Fibroblast of skin of scalp (primary cell): ENCODE measurements at regions not wholly inside any gene's neighbourhood (a gene's known extent, or its start where the extent isn't known, plus 50 kb on each side); places are given as distances from the start of the nearest gene placed in this dataset.
"Not testable (repeated sequence)": the region's sequence is repeated elsewhere in the genome, so short reads cannot be mapped to it uniquely, and the experiment has no call there.

ENCODE experiments used
- DNase-seq: peaks from one replicate; pipeline ENCODE4 v3.0.0-alpha.2; 2013

DNA sequence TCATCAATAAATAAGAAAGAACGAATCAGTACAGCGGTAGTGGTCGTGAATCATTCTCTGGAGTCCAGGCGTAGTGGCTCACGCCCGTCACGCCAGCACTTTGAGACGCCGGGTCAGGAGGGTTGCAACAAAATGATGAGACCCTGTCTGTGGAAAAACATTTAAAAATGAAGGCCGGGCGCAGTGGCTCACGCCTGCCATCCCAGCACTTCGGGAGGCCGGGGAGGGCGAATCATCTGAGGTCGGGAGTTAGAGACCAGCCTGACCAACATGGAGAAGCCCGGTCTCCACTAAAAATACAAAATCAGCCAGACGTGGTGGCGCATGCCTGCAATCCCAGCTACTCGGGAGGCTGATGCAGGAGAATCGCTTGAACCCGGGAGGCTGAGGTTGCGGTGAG lies 111.8 kb upstream of the ANKRD30BL start:
- not testable (repeated sequence) for DNase-seq

DNA sequence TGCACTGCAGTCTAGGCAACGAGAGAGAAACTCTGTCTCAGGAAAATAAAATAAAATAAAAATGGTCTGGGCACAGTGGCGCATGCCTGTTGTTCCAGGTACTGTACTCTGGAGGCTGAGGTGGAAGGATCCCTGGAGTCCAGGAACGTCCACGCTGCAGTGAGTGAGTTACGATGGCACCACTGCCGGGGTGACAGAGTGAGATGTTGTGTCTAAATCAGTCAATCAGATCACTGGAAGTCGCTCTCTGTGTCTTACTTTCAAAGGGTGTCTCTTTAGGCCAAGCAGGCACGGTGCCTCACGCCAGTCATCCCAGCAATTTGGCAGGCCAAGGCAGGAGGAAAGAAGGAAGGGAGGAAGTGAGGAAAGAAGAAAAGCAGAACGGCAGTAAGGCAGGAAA lies 112.2 kb upstream of the ANKRD30BL start:
- DNase-seq: no peak

DNA sequence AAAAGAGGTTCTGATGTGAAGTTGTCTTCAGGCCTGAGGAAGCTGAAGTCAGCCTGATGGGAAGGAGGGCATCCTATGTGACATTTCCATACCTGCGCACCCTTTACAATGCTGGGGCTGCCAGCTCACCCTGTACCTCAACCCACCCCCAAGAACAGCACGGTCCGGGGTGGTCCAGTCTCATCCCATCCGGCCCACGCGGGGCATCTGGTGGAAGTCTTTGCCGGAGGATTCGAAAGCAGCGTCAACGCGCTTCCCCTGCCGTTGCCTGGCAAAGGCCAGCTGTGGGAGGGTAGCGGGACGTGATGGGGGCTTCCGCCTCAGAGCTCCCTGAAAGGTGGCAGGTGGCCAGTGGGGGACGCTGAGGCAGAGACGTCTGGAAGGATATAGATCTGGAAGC lies 113.6 kb upstream of the ANKRD30BL start:
- no peak for DNase-seq

DNA sequence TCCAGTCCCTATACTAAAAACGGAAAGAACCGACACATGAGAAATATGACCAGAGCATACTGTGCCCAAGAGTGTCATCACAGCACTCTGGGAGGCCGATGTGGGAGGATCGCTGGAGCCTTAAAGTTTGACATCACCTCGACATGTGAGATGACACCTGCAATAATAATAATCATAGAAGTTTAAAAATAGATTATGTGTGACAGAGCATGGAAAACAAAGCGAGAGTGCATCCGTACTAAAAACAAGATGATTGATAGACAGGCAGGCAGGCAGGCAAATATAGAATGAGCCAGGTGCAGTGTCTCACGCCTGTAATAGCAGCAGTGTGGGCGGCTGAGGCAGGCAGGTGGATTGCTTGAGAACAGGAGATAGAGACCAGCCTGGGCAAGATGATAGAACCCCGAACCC lies 114.8 kb upstream of the ANKRD30BL start:
- DNase-seq: no peak

DNA sequence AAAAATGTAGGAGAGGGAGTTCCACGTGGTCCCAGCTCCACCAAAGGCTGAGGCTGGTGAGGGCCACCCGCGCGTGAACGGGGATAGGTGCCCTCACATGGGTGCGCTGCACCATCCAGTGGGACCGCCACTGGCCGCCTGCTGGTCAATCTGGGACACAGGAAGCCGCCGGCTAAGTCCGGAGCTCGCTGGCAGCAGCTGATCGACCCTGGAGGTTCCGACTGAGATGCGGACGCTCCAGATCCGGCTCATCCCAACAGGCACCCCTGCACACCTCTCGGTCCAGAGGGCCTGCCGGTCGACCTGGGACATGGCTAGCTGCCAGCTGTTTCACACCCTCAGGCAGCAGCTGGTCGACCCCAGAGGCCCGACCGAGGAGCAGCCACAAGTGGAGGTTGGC lies 116.5 kb upstream of the ANKRD30BL start:
- DNase-seq: no peak

DNA sequence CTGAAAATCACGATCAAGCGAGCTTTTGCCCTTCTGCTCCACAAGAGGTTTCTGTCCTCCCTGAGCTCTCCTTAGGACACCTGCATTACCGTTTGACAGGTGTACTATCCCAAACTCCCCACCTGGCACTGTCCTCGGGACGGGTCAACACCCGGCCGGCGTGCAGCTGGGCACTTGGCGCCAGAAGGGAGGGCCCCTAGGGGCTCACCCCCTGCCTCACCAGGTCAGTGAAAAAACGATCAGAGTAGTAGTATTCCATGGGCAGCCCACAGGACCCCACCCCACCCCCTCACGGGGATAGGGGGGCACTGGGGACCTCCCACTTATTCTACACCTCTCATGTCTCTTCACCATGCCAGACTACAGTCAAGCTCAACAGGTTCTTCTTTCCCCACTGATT lies 117.6 kb upstream of the ANKRD30BL start:
- DNase-seq: no peak

DNA sequence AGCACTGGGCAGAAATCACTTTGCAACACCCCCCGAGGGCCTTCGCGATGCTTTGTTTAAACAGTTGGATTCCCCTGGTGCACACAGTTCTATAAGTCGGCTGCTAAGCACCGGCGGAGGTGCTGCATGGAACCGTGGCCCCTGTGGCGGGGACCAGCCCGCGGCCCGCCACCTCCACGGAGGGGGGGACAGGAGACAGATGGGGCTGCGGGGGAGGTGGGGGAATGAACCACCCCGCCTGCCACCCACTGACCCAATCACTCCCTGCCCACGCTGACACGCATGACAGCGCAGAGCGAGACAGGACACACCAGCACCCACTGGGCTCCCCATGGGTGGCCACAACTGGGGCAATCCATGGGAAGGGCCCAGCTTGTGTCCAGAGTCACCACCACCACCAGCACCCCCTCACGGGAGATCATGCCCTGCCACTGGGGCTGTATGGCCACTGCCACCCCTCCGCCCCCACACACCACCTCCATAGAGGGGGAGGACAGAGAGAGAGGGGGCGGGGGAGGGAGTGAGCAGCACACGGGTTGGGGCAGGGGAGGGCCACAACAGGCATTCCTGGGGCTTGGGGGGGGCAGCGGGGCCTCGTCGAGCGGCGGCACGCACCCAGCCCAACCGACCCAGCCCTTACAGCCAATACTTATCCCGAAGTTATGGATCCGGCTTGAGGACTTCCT lies 118.3 kb upstream of the ANKRD30BL start:
- DNase-seq: no peak

DNA sequence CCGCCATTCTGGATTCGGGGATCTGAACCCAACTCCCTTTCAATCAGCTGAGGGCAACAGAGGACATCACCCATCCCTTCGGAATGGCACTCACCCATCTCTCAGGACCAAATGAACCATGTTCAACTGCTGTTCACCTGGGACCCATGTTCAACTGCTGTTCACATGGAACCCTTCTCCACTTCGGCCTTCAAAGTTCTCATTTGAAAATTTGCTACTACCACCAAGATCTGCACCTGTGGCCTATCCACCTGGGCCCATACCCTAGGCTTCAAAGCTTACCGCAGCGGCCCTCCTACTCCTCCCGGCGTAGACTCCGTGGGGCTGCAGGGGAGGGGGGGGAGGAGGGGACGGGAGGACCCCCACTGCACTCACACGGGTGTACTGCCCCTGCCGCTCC lies 119.2 kb upstream of the ANKRD30BL start:
- DNase-seq: no peak

DNA sequence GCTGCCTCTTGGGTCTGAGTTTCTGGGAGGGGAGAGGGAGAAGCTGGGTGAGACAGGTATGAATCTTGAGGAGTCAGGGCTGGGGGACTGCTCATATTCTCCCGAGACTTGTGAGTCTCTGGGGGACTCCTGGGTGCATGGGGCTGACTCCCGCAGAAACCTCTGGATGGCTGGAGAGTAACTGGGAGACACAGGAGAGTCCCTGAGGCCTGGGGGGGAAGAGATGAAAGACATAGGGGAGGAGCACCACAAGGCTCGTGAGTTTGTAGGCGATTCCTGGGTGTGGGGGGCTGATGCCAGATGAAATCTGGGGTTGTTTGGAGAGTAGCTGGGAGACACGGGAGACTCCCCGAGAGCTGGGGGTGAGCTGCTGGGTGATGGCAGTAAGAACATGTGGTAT lies 120.4 kb upstream of the ANKRD30BL start:
- DNase-seq: not testable (repeated sequence)

DNA sequence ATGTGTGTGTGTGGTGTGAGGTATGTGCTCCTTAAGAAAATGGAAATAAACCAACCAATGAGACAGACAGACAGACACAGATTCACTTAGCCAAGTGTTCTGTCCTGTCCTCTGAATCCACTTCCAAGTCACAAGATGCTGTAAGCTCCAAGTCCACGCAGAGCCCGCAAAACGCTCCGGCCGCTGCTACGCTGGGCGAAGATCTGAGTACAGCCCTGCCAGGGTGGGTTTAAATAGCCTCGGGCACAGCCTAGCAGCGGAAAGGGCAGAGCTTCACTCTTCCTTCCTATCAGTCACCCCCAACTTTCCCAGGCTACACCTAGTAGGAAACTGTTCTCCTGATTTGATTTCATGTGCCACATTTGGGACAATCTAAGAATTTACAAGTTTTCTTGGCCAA lies 121.2 kb upstream of the ANKRD30BL start:
- DNase-seq: no peak

DNA sequence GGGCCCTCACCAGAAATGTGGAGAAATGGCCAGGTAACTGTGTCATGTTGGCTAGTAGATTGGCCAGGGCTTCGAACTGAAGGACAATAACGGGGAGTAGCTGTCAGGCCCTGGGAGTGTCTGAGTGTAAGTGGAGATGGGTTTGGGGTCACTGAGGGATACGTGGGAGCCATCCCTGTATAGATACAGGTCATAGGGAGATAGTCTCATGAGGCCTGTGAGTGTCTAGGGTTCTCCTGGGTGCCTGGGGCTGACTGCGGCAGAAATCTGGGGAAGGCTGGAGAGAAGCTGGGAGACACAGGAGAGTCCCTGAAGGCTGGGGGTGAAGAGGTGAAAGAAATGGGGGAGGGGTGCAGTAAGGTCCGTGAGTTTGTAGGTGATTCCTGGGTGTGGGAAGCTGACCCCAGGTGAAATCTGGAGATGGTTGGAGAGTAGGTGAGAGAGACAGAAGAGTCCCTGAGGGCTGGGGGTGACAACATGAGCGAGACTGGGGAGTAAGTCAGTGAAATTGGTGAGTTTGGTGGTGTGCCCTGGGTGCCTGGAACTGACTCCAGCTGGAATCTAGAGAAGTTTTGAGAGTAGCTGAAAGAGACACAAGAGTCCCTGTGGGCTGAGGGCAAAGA lies 124.6 kb upstream of the ANKRD30BL start:
- DNase-seq: not testable (repeated sequence)

DNA sequence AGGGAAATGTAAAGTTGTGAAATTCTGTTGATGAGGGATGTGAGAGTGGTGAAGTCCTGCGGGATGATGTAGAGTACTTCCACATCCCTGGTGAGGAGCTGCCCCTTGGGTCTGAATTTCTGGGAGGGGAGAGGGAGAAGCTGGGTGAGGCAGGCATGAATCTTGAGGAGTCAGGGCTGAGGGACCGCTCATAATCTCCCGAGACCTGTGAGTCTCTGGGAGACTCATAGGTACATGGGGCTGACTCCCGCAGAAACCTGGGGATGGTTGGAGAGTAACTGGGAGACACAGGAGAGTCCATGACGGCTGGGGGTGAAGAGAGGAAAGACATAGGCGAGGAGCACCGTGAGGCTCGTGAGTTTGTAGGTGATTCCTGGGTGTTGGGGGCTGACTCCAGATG lies 126.2 kb upstream of the ANKRD30BL start:
- DNase-seq: not testable (repeated sequence)

DNA sequence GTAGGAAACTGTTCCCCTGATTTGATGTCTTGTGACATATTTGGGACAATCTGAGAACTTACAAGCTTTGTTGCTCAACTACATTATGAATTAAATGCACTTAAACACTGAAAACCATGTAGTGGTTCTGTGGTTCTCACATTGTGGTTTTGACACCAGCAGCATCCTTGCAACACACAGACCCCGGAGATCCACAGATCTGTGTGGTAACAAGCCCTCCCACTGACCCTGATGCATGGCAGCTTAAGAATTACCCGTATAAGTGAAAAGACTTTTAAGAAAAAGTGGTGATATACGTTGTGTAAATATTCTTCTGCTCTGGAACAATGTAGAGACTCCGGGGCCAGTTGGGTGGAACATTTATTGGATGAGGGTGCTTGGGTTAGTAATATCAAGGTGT lies 127.4 kb upstream of the ANKRD30BL start:
- not testable (repeated sequence) for DNase-seq

DNA sequence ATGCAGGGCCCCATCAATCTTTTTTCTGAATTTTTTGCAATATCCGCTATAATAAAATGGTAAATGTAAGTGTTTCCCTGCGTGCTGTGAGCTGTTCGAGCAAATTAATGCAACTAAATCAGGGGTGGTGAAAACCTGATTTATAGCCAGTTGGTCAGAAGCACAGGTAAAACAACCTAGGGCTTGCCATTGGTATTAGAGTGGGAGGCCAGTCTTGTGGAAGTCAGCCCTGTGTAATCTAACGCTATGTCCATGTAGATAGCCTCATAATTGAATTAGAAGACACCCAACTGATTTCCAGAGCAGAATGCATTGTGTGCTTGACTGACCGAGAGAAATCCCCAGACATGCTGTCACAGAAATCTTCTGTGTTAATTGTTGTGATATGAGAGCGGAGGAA lies 126.8 kb upstream of the GPR39 start:
- not testable (repeated sequence) for DNase-seq

DNA sequence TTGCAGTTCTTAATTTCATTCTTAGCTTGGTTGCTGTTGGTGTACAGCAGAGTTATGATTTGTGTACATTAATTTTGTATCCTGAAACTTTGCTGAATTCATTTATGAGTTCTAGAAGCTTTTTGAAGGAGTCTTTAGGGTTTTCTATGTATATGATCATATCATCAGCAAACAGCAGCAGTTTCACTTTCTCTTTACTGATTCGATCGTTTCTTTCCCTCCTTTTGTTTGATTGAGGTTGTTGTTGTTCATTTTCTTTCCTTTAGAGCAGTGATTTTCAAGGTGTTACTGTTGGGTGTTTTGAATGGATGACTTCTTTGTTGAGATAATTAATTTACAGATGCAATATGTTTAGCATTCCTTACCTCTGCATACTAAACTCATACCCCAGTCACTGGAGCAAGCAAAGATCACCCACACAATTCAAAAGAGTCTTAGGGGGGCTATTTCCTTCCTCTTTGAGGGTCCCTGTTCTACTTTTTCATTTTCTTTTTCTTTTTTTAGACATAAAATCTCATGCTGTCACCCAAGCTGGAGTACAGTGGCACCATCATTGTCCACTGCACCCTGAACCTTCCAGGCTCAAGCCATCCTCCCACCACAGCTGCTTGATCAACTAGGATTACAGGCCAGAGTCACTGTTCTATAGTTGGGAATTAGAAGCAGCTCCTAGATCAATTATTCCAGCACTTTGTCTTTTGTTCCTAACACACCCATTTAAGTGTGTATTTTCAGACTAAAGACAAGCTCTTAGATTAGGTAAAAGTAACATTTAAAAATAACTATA lies 115.8 kb upstream of the GPR39 start:
- not testable (repeated sequence) for DNase-seq

DNA sequence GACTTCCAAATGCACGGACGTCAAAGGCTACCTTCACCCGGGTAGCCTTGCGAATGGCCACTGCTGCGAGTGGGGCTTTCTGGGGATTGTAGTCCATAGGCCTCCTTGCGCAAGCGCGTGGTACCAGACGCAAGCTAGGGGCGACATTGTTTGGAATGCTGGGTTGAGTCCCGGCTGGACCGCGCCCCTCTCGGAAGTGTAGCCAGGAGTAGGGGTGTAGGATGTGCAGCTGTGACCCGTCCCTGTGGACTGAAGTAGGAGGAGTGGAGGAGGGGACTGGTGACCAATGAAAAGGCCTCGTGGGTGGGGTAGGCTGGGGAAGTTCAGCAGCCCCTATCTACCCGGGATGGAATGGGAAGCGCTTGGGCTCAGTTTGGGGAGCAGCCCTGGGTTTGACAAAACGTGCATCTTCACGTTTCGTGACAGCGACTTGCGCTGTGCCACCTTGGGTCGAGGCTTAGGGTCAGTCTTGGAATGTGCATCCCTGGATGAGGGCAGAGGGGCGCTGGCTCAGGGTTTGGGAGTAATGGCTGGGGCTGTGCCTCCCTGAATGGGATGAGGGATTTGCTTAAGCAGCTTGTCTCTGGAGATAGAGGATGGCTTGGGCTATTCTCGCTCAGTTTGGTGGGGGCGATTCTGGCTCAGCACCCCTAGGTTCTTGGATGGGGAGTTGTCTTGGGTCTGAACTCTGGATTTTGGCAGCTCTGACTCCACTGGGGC lies 111.8 kb upstream of the GPR39 start:
- DNase-seq: peak; percentile 68

DNA sequence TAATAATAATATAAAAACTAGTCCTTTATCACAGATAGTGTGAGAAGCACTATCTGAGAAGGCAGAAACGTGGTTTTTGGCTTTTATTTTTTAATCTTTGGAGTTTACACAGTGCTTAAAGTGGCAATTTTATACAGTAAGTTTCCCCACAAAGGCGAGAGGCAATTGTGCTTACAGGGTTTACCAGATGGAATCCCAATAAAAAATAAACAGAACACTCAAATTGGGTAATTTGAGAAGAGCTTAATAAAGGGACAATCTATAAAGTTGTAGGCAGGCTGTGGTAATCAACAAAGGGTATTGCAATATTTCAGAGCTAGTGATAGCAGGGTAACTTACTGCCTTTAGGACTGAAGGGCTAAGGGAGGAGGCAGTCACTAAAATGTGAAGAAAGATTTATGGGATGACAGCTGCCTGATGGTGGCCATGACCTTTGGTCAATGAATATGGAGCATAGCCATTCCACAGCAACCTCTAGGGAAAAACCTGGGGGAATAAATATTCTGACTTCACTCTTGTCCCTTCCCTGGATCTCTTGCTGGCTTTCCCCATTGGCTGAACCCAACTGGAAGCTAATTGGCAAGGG lies 108.9 kb upstream of the GPR39 start:
- DNase-seq: not testable (repeated sequence)

DNA sequence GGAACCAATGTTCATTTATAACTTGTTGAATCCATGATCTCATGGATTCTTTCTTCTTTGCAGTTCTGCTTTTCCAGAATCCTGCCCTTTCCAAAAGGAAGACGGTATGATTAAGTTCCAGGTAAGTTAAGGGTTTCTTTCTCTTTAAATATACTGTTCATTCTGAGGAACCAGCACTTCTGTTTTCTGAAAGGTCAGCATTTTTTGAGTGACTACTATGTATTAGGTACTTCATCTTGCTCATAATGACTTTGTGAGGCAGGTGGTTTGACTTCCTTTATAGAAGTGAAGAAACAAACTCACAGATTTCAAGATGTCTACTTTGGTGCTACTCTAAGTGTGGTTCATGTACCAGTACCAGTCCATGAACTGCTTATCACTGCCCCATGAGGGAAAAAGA lies 107.4 kb upstream of the GPR39 start:
- DNase-seq: not testable (repeated sequence)

DNA sequence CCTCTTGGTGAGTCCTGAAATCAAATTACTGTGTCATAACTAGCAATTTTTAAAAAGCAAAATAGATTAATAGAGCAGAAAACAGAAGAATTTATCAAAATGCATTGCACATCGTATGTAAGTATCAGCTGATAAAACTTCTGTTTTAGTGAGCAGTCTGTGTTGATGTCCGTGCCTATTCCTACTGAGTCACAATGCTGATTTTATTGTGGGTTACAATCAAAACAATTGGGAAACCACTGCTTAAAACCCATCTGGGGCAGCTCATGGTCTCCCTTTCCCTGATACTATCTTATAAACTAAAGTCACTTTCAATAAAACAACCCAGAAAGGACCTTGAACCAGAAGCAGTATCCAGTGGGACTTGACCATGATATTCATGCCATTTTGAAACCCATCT lies 101.1 kb upstream of the GPR39 start:
- not testable (repeated sequence) for DNase-seq

DNA sequence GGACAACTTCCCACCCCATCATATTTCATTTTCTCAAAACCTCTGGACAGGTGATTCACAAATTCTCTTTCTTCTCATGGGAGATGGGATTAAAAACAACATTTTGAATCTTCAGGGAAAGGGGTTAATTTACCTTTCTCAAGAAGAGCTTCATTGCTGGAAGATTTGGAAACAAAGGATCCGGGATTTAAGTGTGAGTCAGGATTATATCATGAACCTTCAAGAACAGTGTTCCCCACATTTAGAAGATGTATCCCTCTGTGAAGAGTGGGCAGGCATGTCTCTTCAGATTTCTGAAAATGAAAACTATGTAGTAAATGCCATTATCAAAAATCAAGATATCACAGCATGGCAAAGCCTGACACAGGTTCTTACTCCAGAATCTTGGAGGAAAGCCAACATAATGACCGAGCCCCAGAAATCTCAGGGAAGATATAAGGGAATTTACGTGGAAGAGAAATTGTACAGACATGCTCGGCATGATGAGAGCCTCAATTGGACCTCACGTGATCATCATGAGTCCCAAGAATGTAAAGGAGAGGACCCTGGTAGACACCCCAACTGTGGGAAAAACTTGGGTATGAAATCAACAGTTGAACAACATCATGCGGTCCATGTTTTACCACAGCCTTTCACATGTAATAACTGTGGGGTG lies 99.5 kb upstream of the GPR39 start:
- DNase-seq: not testable (repeated sequence)

DNA sequence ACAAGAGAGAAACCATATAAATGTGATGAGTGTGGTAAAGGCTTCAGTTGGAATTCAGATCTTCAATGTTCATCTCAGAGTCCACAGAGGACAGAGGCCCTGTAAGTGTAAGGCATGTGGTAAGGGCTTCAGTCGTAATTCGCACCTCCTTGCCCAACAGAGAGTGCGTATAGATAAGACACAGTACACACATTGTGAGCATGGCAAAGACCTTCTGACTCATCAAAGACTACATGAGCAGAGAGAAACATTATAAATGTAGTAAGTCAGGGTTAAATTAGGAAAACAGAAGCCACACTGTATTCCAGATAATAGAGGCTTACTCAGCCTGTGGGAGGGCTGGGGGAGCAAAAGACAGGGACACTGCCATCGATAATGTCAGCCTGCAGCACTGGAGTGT lies 98.1 kb upstream of the GPR39 start:
- not testable (repeated sequence) for DNase-seq

DNA sequence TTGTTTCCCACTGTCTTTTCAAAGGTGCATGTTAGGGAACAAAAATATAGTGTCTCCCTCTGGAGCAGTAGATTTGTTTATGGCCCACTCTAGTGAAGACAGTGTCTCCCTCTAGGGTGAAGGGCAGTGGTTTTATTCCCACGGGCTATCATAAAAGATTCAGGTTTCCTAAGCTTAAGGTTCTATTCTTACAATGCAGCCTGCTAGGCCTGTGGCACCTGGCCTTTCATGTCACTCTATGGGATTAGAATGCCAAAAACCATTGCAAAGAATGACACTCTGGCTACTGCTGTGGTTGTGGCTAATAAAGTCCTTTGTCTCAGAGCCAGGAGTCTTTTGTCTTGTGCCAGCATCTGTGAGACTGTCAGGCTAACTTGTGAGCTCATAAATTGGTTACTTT lies 92.6 kb upstream of the GPR39 start:
- DNase-seq: not testable (repeated sequence)
